Nephron progenitor cell (in vitro differentiated cells): ENCODE measurements at regions not wholly inside any gene's neighbourhood (a gene's known extent, or its start where the extent isn't known, plus 50 kb on each side); places are given as distances from the start of the nearest gene placed in this dataset.

Experiments
- DNase-seq: peaks from one replicate; pipeline ENCODE4 v3.0.0; 2021
- H3K27ac Mint-ChIP-seq: 2 replicates; pipeline ENCODE4 v1.8.0; 2021; ENCODE audit warnings: mild to moderate bottlenecking, moderate library complexity, mixed read lengths
- H3K27me3 Mint-ChIP-seq: 2 replicates; pipeline ENCODE4 v1.8.0; 2021; ENCODE audit warnings: mild to moderate bottlenecking, low read depth, mixed read lengths; ENCODE audit not compliant: poor library complexity
- H3K36me3 Mint-ChIP-seq: 2 replicates; pipeline ENCODE4 v1.8.0; 2021; ENCODE audit warnings: low read depth, mixed read lengths
- H3K4me1 Mint-ChIP-seq: 2 replicates; pipeline ENCODE4 v1.8.0; 2021; ENCODE audit warnings: mixed read lengths
- H3K4me3 Mint-ChIP-seq: 2 replicates; pipeline ENCODE4 v1.8.0; 2021; ENCODE audit warnings: mild to moderate bottlenecking, moderate library complexity, mixed read lengths
- H3K9me3 Mint-ChIP-seq: 2 replicates; pipeline ENCODE4 v1.8.0; 2021; ENCODE audit warnings: mild to moderate bottlenecking, moderate library complexity, mixed read lengths
- TF ChIP-seq, protein P1 (sequence below): fragments of 200-600 bp; sonication (generic); IDR thresholded peaks from 2 replicates; pipeline ENCODE4 v1.5.0; 2021; ENCODE audit warnings: antibody characterized with exemption

DNA sequence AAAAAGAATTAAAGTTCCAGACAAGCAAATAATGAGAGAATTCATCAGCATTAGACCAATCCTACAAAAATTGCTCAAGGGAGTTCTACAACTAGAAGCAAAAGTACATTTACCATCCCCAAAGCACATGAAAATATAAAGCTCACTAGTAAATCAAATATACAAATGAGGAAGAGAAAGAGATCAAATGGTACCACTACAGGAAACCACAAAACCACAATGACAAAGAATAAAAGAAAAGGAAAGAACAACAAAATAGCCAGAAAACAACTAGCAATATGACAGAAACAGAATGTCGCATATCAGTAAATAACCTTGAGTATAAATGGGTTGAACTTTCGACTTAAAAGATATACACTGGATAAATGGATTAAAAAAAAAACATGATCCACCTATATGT, 739.0 kb downstream of the DTWD2 start:
- no peak overlapping the region for H3K4me3 Mint-ChIP-seq
- H3K36me3 Mint-ChIP-seq = peaks cover 24% of the 10 kb centered on the region
- DNase-seq = no peak
- no peaks in the 10 kb centered on the region for H3K27me3 Mint-ChIP-seq
- no peak overlapping the region for H3K27ac Mint-ChIP-seq
- H3K4me1 Mint-ChIP-seq = no peaks in the 10 kb centered on the region
- H3K9me3 Mint-ChIP-seq = peaks cover 47% of the 10 kb centered on the region
- TF ChIP-seq, protein P1, sequence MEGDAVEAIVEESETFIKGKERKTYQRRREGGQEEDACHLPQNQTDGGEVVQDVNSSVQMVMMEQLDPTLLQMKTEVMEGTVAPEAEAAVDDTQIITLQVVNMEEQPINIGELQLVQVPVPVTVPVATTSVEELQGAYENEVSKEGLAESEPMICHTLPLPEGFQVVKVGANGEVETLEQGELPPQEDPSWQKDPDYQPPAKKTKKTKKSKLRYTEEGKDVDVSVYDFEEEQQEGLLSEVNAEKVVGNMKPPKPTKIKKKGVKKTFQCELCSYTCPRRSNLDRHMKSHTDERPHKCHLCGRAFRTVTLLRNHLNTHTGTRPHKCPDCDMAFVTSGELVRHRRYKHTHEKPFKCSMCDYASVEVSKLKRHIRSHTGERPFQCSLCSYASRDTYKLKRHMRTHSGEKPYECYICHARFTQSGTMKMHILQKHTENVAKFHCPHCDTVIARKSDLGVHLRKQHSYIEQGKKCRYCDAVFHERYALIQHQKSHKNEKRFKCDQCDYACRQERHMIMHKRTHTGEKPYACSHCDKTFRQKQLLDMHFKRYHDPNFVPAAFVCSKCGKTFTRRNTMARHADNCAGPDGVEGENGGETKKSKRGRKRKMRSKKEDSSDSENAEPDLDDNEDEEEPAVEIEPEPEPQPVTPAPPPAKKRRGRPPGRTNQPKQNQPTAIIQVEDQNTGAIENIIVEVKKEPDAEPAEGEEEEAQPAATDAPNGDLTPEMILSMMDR = no peak

DNA sequence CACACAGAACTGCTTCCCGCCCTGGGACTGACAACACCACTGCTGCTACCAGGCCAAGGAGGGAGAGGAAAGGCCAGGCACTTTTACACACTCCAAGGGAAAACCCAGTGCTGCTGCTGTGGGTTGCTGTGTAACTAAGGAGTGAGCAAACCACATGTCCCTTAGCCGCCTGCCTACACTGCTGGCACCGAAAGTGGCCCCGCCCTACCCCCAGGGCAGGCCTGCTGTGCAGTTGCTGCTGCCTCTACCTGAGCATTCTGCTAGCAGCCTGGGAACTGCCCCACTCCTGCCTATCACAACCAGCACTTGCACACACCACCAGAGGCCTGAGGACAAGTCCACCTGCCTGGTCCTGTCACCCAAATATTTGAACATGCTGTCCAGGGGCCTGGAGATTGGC, 740.9 kb downstream of the DTWD2 start:
- Mint-ChIP-seq H3K27me3 (no peaks in the 10 kb centered on the region), H3K36me3 (peaks cover 24% of the 10 kb centered on the region), H3K4me3 (no peak overlapping the region), H3K27ac (no peak overlapping the region), H3K9me3 (peaks cover 47% of the 10 kb centered on the region), H3K4me1 (no peaks in the 10 kb centered on the region)
- DNase-seq = no peak
- TF ChIP-seq, protein P1 = no peak

DNA sequence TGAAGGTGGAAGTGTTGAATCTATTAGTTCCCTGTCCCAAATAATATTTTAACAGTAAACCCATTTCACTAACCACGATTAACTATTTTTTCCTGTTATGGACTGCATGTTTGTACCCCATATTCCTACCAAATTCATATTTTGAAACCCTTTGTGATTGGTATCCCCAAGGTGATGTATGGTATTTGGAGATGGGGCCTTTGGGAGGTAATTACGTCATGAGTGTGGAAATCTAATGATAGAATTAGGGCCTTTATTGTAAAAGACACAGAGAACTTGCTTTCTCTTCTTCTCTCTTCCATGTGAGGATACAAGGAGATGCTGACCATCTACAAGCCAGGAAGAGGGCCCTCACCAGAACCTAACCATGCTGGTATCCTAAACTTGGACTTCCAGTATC, 744.7 kb downstream of the DTWD2 start:
- Mint-ChIP-seq H3K4me3 (no peak overlapping the region), H3K27ac (no peak overlapping the region), H3K9me3 (peaks cover 9% of the 10 kb centered on the region), H3K4me1 (no peaks in the 10 kb centered on the region), H3K36me3 (peaks cover 7% of the 10 kb centered on the region), H3K27me3 (no peaks in the 10 kb centered on the region)
- no peak for DNase-seq
- TF ChIP-seq, protein P1 = no peak

DNA sequence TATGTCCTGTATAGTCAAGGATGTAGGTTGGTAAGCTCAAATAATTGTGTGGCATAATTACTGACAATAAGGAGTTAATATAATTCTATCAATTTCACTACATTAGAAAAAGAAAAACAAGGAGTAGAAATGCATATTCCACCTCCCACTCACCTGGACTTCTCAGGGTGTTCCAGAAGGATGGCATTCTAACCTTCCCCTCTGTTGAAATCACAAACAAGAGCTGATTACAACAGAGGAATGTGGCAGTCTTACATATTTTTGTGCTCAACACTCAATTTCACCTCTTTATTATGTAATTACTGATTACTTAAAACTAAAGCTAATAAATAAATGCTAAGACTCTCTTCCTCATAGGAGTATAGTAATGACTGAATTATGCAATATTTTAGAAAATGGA, 745.3 kb downstream of the DTWD2 start:
- no peak for DNase-seq
- Mint-ChIP-seq H3K4me3 (no peak overlapping the region), H3K27ac (no peak overlapping the region), H3K4me1 (no peaks in the 10 kb centered on the region), H3K36me3 (peaks cover 1% of the 10 kb centered on the region), H3K9me3 (peaks cover 4% of the 10 kb centered on the region), H3K27me3 (no peaks in the 10 kb centered on the region)
- TF ChIP-seq, protein P1 = no peak

DNA sequence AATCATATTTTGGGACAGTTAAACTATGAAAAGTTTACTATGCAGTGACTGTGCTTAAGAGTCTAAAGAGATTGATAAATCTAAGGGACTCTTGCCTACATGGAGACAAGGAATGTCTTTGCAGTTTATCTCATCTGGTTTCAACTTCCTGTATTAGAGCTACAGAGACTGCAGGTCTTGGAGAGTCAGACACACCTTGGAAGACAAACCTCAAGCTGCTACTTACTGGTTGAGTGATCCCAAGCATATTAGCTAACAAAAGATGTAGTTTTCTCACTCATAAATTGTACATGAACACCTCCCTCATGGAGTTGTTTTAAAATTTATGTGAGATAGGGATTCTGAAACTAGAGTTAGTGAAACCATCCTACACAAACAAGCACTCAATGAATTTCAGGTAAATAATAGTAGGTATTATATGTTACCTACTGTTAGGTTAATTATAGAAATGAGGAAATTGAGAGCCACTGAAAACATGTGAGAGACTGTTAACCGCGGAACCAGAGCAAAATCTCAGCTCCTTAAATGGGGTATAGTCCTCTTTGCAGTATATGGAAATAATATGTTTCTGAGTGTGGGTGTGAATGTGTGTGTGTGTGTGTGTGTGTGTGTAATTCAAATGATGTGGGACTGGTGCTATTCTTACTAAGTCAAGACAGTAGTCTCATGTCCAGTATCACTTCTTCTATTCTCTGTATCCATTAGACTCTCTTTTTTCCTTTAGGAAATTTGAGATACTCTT, 752.1 kb downstream of the DTWD2 start:
- H3K9me3 Mint-ChIP-seq = no peaks in the 10 kb centered on the region
- no peak overlapping the region for H3K4me3 Mint-ChIP-seq
- no peaks in the 10 kb centered on the region for H3K4me1 Mint-ChIP-seq
- H3K27ac Mint-ChIP-seq = no peak overlapping the region
- H3K27me3 Mint-ChIP-seq = no peaks in the 10 kb centered on the region
- no peaks in the 10 kb centered on the region for H3K36me3 Mint-ChIP-seq
- no peak for DNase-seq
- TF ChIP-seq, protein P1 = no peak

DNA sequence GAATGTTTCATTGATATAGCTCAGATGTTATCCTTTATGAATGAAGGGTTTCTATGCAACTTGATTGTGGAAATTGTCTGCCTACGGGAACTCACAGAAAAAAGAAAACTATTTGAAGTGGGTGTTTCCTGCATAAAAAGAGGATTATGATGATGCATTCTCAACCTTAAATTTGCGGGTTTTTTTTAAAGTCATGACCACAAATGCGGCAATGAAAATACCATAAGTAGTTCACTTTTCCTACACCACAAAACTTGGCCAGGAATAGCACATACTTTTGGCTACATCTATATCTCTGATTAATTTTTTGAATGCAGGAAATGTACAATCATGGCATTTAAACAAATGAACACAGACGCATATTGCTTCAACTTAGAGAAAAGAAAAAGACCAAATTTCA, 754.7 kb downstream of the DTWD2 start:
- TF ChIP-seq, protein P1 = no peak
- Mint-ChIP-seq H3K36me3 (no peaks in the 10 kb centered on the region), H3K27me3 (no peaks in the 10 kb centered on the region), H3K4me1 (no peaks in the 10 kb centered on the region), H3K9me3 (no peaks in the 10 kb centered on the region), H3K4me3 (no peak overlapping the region), H3K27ac (no peak overlapping the region)
- no peak for DNase-seq
